GM12878 (cell line): ENCODE measurements at regions not wholly inside any gene's neighbourhood (a gene's known extent, or its start where the extent isn't known, plus 50 kb on each side); places are given as distances from the start of the nearest gene placed in this dataset.

Experiments
- ATAC-seq: fragments of 200-7000 bp; cut with Tn5 transposase; 3 replicates; pipeline ENCODE4 v1.9.1; 2020; ENCODE audit warnings: mild to moderate bottlenecking, moderate library complexity
- BruUV-seq: library from RNA; stranded (reverse); fragments of 400-500 nt; replicated peaks from 2 replicates; lab custom pipeline; 2021; lab: Mats Ljungman, UMichigan
- CTCF ChIA-PET: fragments of 300-600 bp; sonication (Branson Sonifier 250); formaldehyde crosslinking; extraction: SDS; loops from one replicate; lab custom pipeline; 2021; ENCODE audit warnings: inconsistent platforms; lab: Yijun Ruan, JAX
- POLR2A ChIA-PET: fragments of 350-600 bp; formaldehyde crosslinking; extraction: SDS; loops from one replicate; lab custom pipeline; 2021; ENCODE audit warnings: inconsistent platforms; lab: Charles Lee
- RAD21 ChIA-PET: fragments of 300-600 bp; sonication (Branson Sonifier 250); formaldehyde crosslinking; loops from one replicate; lab custom pipeline; 2023; ENCODE audit warnings: antibody characterized with exemption; ENCODE audit not compliant: unreplicated experiment; lab: Charles Lee
- SMC1A ChIA-PET: fragments of 300-600 bp; sonication (Branson Sonifier 250); formaldehyde crosslinking; loops from one replicate; lab custom pipeline; 2023; ENCODE audit not compliant: unreplicated experiment, uncharacterized antibody; lab: Charles Lee
- DNase-seq: peaks from one replicate; pipeline ENCODE4 v3.0.0-alpha.2; 2011; ENCODE audit warnings: low read depth, low spot score
- FAIRE-seq: peaks from 3 replicates; lab custom pipeline; 2011; peaks lifted over from hg19 to GRCh38; lab: Jason Lieb, UNC
- H2AFZ ChIP-seq: 2 replicates; pipeline ENCODE4 v1.6.0; 2011; ENCODE audit warnings: low read depth, low read length, control low read depth; ENCODE audit not compliant: control insufficient read depth
- H3K27ac ChIP-seq: 2 replicates; pipeline ENCODE4 v1.5.1; 2011; ENCODE audit warnings: control low read depth; ENCODE audit not compliant: control insufficient read depth, insufficient read depth
- H3K27me3 ChIP-seq, 2 experiments: replicated peaks in 1 of 2; 2 replicates each; pipeline versions ENCODE4 v1.6.0 to v1.6.1; 2011; ENCODE audit warnings: low read length in 1 of 2; ENCODE audit not compliant: control insufficient read depth in 2 of 2, insufficient read depth in 2 of 2
- H3K36me3 ChIP-seq, 2 experiments: 2 replicates each; pipeline ENCODE4 v1.5.1; 2011; ENCODE audit warnings: low read length in 1 of 2; ENCODE audit not compliant: control insufficient read depth in 2 of 2, insufficient read depth in 2 of 2
- H3K4me1 ChIP-seq: 2 replicates; pipeline ENCODE4 v1.6.1; 2011; ENCODE audit warnings: mild to moderate bottlenecking, low read length, moderate library complexity, mixed read lengths; ENCODE audit not compliant: control insufficient read depth, insufficient read depth
- H3K4me2 ChIP-seq: 2 replicates; pipeline ENCODE4 v1.6.0; 2011; ENCODE audit warnings: control low read depth; ENCODE audit not compliant: control insufficient read depth, insufficient read depth
- H3K4me3 ChIP-seq: fragments of 200-600 bp; sonication (generic); 2 replicates; pipeline ENCODE4 v1.5.1; 2016
- H3K79me2 ChIP-seq: 2 replicates; pipeline ENCODE4 v1.6.0; 2011; ENCODE audit warnings: low read length; ENCODE audit not compliant: control insufficient read depth, insufficient read depth
- H3K9ac ChIP-seq: 2 replicates; pipeline ENCODE4 v1.8.0; 2011; ENCODE audit warnings: low read length, control low read depth, mixed read lengths; ENCODE audit not compliant: control insufficient read depth, insufficient read depth
- H3K9me3 ChIP-seq: replicated peaks from 3 replicates; pipeline ENCODE4 v1.5.1; 2011; ENCODE audit warnings: mild to moderate bottlenecking, low read length; ENCODE audit not compliant: control insufficient read depth, insufficient read depth
- H4K20me1 ChIP-seq: 2 replicates; pipeline ENCODE4 v1.6.0; 2011; ENCODE audit not compliant: control insufficient read depth, insufficient read depth
- CBX3 ChIP-seq: fragments of 200-600 bp; sonication (generic); IDR thresholded peaks from 2 replicates; pipeline ENCODE4 v1.6.1; 2016; ENCODE audit warnings: low read depth, borderline replicate concordance
- CEBPB ChIP-seq, 2 experiments: fragments of 150-350 bp in 1 of 2; IDR thresholded peaks; 2 replicates each; pipeline ENCODE4 v1.6.1; 2012 to 2014; ENCODE audit warnings: low read depth in 2 of 2, low read length in 2 of 2, borderline replicate concordance in 1 of 2, inconsistent platforms in 1 of 2
- CEBPZ ChIP-seq: fragments of 150-350 bp; IDR thresholded peaks from 2 replicates; pipeline ENCODE4 v1.6.1; 2016; ENCODE audit warnings: low read depth, low read length
- FOXK2 ChIP-seq: fragments of 450-650 bp; IDR thresholded peaks from 2 replicates; pipeline ENCODE4 v1.6.1; 2017; ENCODE audit warnings: mild to moderate bottlenecking, moderate library complexity
- GABPA ChIP-seq: IDR thresholded peaks from 2 replicates; pipeline ENCODE4 v1.6.1; 2014; ENCODE audit warnings: antibody characterized with exemption, low read depth, mild to moderate bottlenecking, inconsistent platforms
- IKZF1 ChIP-seq: fragments of 450-650 bp; conservative IDR thresholded peaks from 2 replicates; pipeline ENCODE4 v1.6.1; 2017; ENCODE audit warnings: antibody characterized with exemption, mild to moderate bottlenecking
- JUND ChIP-seq: IDR thresholded peaks from 2 replicates; pipeline ENCODE4 v1.6.1; 2012; ENCODE audit warnings: low read depth, mild to moderate bottlenecking, low read length, improper control_type of control experiment, moderate library complexity
- MEF2B ChIP-seq: fragments of 450-650 bp; IDR thresholded peaks from 2 replicates; pipeline ENCODE4 v1.6.1; 2018; ENCODE audit warnings: mild to moderate bottlenecking, moderate library complexity; ENCODE audit not compliant: partially characterized antibody, poor library complexity, severe bottlenecking
- SMAD1 ChIP-seq: fragments of 450-650 bp; IDR thresholded peaks from 2 replicates; pipeline ENCODE4 v1.6.1; 2018; ENCODE audit warnings: mild to moderate bottlenecking, low read depth; ENCODE audit not compliant: partially characterized antibody
- SMARCA5 ChIP-seq: fragments of 450-650 bp; IDR thresholded peaks from 2 replicates; pipeline ENCODE4 v1.6.1; 2017; ENCODE audit warnings: mild to moderate bottlenecking
- SP1 ChIP-seq: IDR thresholded peaks from one replicate; pipeline ENCODE4 v1.6.1; 2011; ENCODE audit warnings: low read depth, low read length
- WGBS: methylation state at CpG from one replicate; pipeline ENCODE4 v1.1.6; 2016; ENCODE audit warnings: low lambda C conversion rate; ENCODE audit not compliant: insufficient replicate concordance, insufficient coverage; ENCODE audit errors: missing lambda C conversion rate; 5-methylcytosine and 5-hydroxymethylcytosine counted together
- in situ Hi-C: fragments of 300-500 bp; cut with MboI; formaldehyde crosslinking; loops from 9 replicates; pipeline ENCODE4 v1.14.3; 2018; ENCODE audit warnings: mixed read lengths
- intact Hi-C: fragments of 100-400 bp; cut with micrococcal nuclease; formaldehyde crosslinking; loops from one replicate; pipeline ENCODE4 v1.14.2; 2022; ENCODE audit not compliant: unreplicated experiment

GRCh38 chr2:150143087-150143536, 344.4 kb downstream of the RND3 start:
- DNase-seq: no peak
- CTCF ChIA-PET: interaction anchor here (1.4 kb wide), 1 partner anchor 9 kb away, joined by 3 read pairs; no protein-coding TSS in a partner anchor
- TF ChIP-seq CEBPZ (no peak), MEF2B (no peak), CBX3 (no peak), GABPA (no peak), SP1 (no peak), FOXK2 (no peak), SMAD1 (no peak), CEBPB (IDR thresholded peaks at IDR 0.05; ENCODE audit: borderline replicate concordance in 1 of 2, low read depth in 2 of 2, low read length in 2 of 2) (no peak), SMARCA5 (no peak), IKZF1 (no peak), JUND (no peak)
- no peaks in the 10 kb centered on the region for H4K20me1 ChIP-seq
- intact Hi-C loops (no loop called here), in situ Hi-C loops (no loop called here)
- H3K4me1 ChIP-seq: no peaks in the 10 kb centered on the region
- no peak overlapping the region for H3K4me3 ChIP-seq
- H2AFZ ChIP-seq: no peak overlapping the region
- ATAC-seq: no peak
- no peaks in the 10 kb centered on the region for H3K79me2 ChIP-seq
- WGBS: 44% methylated on average over 7 of the region's 7 CpGs
- no peak for FAIRE-seq
- RAD21 ChIA-PET: interaction anchor here (0.6 kb wide), 1 partner anchor 18 kb away, joined by 3 read pairs; no protein-coding TSS in a partner anchor
- BruUV-seq: no TSS peak
- H3K27me3 ChIP-seq: no peaks in the 10 kb centered on the region
- no peaks in the 10 kb centered on the region; the same call in 2 of the 3 replicates for H3K9me3 ChIP-seq
- no peak overlapping the region for H3K27ac ChIP-seq
- POLR2A ChIA-PET: no interaction called here
- H3K4me2 ChIP-seq: no peak overlapping the region
- H3K9ac ChIP-seq: no peak overlapping the region
- SMC1A ChIA-PET: interaction anchor here (1.0 to 1.2 kb wide), 3 partner anchors 12 to 45 kb away, joined by 3 to 4 read pairs (median 3); no protein-coding TSS in a partner anchor
- H3K36me3 ChIP-seq: no peaks in the 10 kb centered on the region
